ENCODE measurements at regions not wholly inside any gene's neighbourhood (a gene's known extent, or its start where the extent isn't known, plus 50 kb on each side); places are given as distances from the start of the nearest gene placed in this dataset.

DNA sequence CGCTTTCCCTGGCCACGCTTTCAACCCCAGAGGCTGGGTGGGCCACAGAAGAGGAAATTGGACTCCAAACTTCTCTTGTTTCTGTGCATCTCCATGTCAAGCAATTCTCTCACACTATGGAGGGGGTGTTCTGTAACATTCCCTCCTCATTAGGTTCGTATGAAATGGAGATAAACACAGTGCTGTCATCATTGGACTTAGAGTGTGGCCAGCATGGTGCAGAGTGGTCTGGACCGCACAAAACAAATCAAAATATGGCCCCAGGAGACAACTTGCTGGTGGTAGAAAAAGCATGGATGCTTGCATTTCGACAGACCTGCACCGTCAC is 655.2 kb downstream of the BNC2 start:
- Mint-ChIP-seq H3K27me3 (peaks cover under 1% of the 10 kb centered on the region), H3K9me3 (ENCODE audit: low read depth) (no peaks in the 10 kb centered on the region), H3K27ac (no peak overlapping the region), H3K4me3 (no peak overlapping the region), H3K4me1 (ENCODE audit: low read depth) (no peaks in the 10 kb centered on the region), H3K36me3 (no peaks in the 10 kb centered on the region)

DNA sequence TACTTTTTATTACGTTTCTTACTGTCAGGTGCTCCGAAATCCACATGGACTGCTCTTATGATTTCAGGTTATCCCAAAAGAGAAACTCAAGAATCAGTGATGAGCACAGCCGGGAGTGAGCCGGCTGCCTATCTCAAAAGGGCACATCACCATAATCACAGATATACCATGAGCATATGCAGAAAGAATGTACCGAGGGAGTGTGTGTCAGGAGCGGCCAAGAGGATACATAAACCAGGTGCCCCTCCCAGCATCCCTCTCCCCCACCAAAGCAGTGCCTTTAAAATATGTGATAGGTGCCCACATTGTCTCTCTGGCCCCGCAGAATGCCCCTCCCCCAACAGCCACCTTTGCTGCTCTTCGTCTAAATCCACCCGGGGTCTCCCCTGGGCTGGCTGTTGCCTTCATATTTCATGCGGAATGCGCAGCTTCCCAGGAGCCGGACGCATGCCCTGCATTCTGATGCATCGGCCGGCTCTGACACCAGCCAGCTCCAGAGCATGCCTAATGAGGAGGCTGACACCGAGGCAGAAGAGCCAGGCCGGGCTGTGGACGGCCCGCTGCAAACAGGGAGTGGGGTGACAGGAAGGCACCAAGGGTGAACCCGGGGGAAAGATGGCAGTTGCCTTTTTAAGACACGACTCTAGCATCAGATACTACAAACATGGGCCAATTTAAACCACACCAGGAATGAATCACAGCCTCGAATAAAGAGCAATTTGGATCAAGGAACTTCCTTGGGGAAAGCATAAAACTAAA is 652.3 kb downstream of the BNC2 start:
- Mint-ChIP-seq H3K36me3 (no peaks in the 10 kb centered on the region), H3K27me3 (peaks cover 2% of the 10 kb centered on the region), H3K27ac (no peak overlapping the region), H3K4me1 (ENCODE audit: low read depth) (peaks cover 3% of the 10 kb centered on the region), H3K4me3 (no peak overlapping the region), H3K9me3 (ENCODE audit: low read depth) (no peaks in the 10 kb centered on the region)

DNA sequence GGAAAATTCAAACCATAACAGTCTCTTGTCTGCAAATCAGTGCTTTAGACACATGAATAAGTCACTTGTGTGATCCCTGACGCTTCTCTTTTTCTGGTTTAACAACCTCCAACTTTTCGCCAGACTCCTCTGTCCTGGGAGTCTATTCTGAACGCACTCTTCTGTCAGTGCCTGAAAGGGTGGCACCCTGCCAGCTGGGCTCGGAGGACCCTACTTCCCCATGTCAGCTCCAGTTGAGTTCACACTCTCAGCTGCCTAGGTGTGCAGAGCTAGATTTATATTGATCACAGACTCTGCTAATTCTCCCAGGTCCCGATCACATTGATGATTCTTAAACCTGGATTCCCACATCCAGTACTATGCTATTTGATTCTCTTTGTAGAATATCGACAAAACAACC is 649.1 kb downstream of the BNC2 start:
- Mint-ChIP-seq H3K36me3 (no peaks in the 10 kb centered on the region), H3K4me3 (no peak overlapping the region), H3K27ac (no peak overlapping the region), H3K4me1 (ENCODE audit: low read depth) (peaks cover 3% of the 10 kb centered on the region), H3K27me3 (peaks cover 2% of the 10 kb centered on the region), H3K9me3 (ENCODE audit: low read depth) (no peaks in the 10 kb centered on the region)

DNA sequence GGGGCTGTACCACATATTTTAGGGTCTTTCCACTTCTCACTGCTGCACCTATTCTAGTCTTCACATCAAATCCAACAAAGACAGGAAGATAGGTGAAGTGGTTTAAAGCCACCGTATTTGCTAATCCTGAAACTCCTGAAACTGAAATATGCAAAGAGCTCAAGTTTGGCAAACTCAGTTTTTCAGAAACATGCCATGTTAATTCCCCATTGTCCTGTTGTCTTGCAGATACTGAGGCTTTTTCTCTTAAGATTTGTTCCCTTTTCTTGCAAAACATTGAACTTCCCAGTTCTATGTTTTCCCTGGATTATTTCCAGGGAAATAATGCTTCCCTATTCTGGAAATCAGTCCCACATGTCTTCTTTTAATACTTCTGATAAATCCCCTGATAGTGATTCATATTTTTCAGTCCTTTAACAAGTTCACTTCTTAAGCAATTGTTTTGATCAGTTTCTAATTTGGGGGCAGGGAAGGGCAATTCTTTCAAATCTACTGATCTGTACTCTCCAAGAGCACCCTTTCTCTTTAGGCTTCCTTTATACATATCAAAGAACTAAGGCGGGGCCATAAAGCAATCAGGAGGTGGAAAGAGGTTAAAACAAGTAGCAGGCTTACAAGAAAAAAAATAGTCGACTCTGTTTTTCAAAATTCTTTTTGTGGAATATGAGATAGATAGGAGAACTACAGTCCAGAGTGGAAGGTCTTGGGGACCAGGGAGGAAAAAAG is 648.5 kb downstream of the BNC2 start:
- H3K4me3 Mint-ChIP-seq = no peak overlapping the region
- H3K27ac Mint-ChIP-seq = no peak overlapping the region
- H3K27me3 Mint-ChIP-seq = peaks cover 2% of the 10 kb centered on the region
- no peaks in the 10 kb centered on the region for H3K36me3 Mint-ChIP-seq
- no peaks in the 10 kb centered on the region for H3K9me3 Mint-ChIP-seq (ENCODE audit: low read depth)
- H3K4me1 Mint-ChIP-seq (ENCODE audit: low read depth) = peaks cover 3% of the 10 kb centered on the region

DNA sequence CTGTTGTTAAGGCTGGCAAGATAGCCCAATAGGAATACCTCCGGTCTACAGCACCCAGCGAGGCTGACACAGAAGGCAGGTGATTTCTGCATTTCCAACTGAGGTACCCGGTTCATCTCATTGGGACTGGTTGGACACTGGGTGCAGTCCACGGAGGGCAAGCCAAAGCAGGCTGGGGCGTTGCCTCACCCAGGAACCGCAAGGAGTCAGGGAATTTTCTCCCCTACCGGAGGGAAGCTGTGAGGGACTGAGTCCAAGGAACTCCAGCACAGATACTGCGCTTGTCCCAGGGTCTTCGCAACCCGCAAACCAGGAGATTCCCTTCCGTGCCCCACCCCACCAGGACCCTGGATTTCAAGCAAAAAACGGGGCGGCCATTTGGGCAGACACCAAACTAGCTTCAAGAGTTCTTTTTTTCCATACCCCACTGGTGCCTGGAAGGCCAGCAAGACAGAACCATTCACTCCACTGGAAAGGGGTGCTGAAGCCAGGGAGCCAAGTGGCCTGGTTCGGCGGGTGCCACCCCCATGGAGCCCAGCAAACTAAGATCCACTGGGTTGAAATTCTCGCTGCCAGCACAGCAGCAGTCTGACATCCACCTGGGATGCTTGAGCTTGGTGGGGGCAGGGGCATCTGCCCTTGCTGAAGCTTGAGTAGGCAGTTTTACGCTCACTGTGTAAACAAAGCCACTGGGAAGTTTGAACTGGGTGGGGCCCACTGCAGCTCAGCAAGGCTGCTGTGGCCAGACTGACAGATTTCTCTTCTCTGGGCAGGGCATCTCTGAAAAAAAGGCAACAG is 647.2 kb downstream of the BNC2 start:
- Mint-ChIP-seq H3K4me1 (ENCODE audit: low read depth) (peaks cover 3% of the 10 kb centered on the region), H3K36me3 (no peaks in the 10 kb centered on the region), H3K27me3 (peaks cover 2% of the 10 kb centered on the region)

DNA sequence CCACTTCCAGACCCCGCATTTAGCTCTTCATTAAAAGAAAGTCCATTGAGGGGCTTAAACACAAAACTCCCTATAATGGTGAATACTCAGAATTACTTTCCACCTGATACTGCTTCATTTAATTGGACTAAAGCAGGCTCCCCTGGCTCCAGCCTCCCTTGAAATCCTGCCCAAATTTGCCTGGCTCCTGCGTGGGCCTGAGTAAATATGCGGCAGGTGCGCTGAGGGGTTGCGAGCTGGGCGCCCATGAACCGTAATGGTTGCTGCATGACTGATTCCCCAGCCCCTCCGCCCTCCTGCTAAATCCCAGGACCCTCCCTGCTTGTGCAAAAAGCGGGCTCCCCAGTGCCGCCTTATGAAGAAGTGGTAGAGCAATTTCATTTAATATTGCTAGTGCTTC is 639.7 kb downstream of the BNC2 start:
- Mint-ChIP-seq H3K27me3 (no peaks in the 10 kb centered on the region), H3K36me3 (peaks cover 3% of the 10 kb centered on the region), H3K9me3 (ENCODE audit: low read depth) (peaks cover 9% of the 10 kb centered on the region), H3K4me3 (no peak overlapping the region), H3K27ac (no peak overlapping the region), H3K4me1 (ENCODE audit: low read depth) (no peaks in the 10 kb centered on the region)

More for the DNA sequence above, 647.2 kb downstream of the BNC2 start:
- H3K27ac Mint-ChIP-seq = no peak overlapping the region
- no peaks in the 10 kb centered on the region for H3K9me3 Mint-ChIP-seq (ENCODE audit: low read depth)
- no peak overlapping the region for H3K4me3 Mint-ChIP-seq

DNA sequence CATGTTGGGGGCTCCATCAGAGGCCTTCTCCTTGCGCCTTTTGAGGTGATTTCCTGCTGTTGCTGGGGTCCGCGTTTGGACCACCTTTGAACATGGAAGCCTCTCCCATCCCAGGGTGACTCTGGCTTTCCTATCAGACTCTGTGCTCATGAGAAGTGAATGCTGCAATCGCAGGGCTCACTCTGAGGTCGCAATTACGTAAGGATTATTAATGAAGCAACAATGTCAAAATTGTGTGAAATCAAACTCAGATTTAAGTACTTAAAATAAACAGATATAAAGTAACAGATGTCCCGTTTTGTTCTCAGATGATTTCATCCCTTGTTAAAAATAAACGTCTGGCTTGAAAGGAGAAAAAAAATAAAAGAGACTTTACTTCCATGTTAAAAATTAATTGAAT is 634.2 kb downstream of the BNC2 start:
- no peak overlapping the region for H3K4me3 Mint-ChIP-seq

DNA sequence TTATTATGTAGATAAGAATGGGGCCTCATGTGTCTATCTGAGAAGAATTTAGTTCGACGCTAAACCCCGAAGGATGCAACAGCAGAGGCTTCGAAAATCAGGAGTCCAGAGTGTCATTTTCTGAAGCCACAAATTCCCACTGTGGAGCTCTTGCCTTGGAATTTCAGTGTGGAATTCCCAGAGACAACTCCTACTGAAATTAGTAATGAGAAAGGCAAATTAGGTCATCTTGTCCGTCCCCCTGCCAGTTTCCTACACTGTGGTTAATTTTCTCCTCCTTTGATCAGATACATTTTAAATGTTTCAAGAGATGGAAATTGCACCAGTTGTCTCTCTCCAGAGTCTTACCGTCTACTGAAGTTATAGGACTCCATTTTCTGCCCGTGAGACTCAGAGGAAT is 633.6 kb downstream of the BNC2 start:
- H3K36me3 Mint-ChIP-seq = peaks cover 3% of the 10 kb centered on the region
- peaks cover 11% of the 10 kb centered on the region for H3K9me3 Mint-ChIP-seq (ENCODE audit: low read depth)
- no peaks in the 10 kb centered on the region for H3K4me1 Mint-ChIP-seq (ENCODE audit: low read depth)
- H3K27me3 Mint-ChIP-seq = no peaks in the 10 kb centered on the region
- H3K27ac Mint-ChIP-seq = no peak overlapping the region
- H3K4me3 Mint-ChIP-seq = no peak overlapping the region

More for the DNA sequence above, 634.2 kb downstream of the BNC2 start:
- H3K27me3 Mint-ChIP-seq = no peaks in the 10 kb centered on the region
- H3K36me3 Mint-ChIP-seq = peaks cover 3% of the 10 kb centered on the region
- no peaks in the 10 kb centered on the region for H3K4me1 Mint-ChIP-seq (ENCODE audit: low read depth)
- no peak overlapping the region for H3K27ac Mint-ChIP-seq
- peaks cover 11% of the 10 kb centered on the region for H3K9me3 Mint-ChIP-seq (ENCODE audit: low read depth)

DNA sequence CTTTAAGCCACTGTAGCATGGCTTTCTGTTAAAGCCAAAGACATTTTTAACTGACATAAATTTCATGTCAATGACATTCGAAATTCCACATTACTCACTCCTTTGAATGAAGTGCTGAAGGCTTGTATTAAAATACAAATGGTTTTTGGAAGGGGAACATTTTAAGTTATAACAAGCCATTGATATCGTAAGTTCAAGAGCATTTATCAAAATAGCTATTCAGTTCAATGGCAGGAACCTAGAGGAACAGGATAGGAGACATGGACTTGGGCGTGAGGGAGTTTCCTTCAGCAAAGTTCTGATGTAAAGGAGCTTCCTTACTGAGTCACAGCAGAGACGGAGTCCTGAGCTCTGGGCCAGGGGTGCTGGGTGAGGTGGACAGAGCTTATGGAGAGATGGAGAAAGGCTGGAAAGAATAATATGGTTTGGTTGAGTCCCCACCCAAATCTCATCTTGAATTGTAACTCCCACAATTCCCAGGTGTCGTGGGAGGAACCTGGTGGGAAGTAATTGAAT is 631.8 kb downstream of the BNC2 start:
- H3K4me1 Mint-ChIP-seq (ENCODE audit: low read depth) = no peaks in the 10 kb centered on the region
- no peak overlapping the region for H3K27ac Mint-ChIP-seq
- H3K4me3 Mint-ChIP-seq = no peak overlapping the region
- H3K27me3 Mint-ChIP-seq = no peaks in the 10 kb centered on the region
- peaks cover 3% of the 10 kb centered on the region for H3K36me3 Mint-ChIP-seq
- peaks cover 11% of the 10 kb centered on the region for H3K9me3 Mint-ChIP-seq (ENCODE audit: low read depth)

DNA sequence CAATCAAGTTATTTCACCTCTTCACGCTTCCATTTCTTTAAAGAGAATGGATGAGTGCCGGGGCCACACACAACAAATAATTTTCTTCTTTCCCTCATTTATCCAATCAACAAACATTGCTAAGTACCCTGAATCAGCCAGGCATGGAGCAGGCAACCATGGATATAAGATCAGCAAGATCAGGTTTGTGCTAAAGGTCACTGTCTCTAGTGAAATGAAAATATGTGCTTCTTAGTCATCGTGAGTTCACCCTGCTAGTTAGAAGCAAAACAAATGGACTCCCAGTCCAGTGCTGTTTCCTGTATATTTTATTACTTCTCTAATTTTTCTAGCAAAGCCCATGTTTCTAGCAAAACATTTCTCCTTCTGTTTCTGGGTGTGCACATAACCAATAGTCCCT is 629.2 kb downstream of the BNC2 start:
- no peaks in the 10 kb centered on the region for H3K36me3 Mint-ChIP-seq
- H3K4me1 Mint-ChIP-seq (ENCODE audit: low read depth) = no peaks in the 10 kb centered on the region
- no peaks in the 10 kb centered on the region for H3K27me3 Mint-ChIP-seq
- H3K9me3 Mint-ChIP-seq (ENCODE audit: low read depth) = no peaks in the 10 kb centered on the region
- H3K4me3 Mint-ChIP-seq = no peak overlapping the region
- no peak overlapping the region for H3K27ac Mint-ChIP-seq

DNA sequence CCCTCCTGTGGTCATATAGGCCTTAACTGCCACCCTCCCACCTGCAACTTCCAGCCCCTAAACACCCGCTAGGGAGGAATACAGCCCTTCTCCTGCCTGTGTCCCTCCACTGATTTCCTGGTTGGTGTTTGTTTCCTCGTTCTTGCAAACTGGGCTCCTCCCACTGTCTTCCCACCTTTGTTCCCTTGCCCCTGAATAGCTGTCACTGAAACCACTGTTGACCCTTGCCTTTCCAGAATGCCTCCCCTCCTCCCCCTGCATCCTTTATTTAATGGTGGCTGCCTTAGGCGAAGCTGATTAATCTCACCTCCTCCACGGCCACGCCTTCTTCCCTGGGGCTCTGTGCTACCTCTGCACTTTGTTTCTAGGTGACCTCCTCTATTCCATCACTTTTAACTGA is 626.7 kb downstream of the BNC2 start:
- H3K9me3 Mint-ChIP-seq (ENCODE audit: low read depth) = no peaks in the 10 kb centered on the region
- no peak overlapping the region for H3K4me3 Mint-ChIP-seq
- H3K27me3 Mint-ChIP-seq = no peaks in the 10 kb centered on the region
- H3K4me1 Mint-ChIP-seq (ENCODE audit: low read depth) = no peaks in the 10 kb centered on the region
- no peaks in the 10 kb centered on the region for H3K36me3 Mint-ChIP-seq
- no peak overlapping the region for H3K27ac Mint-ChIP-seq

DNA sequence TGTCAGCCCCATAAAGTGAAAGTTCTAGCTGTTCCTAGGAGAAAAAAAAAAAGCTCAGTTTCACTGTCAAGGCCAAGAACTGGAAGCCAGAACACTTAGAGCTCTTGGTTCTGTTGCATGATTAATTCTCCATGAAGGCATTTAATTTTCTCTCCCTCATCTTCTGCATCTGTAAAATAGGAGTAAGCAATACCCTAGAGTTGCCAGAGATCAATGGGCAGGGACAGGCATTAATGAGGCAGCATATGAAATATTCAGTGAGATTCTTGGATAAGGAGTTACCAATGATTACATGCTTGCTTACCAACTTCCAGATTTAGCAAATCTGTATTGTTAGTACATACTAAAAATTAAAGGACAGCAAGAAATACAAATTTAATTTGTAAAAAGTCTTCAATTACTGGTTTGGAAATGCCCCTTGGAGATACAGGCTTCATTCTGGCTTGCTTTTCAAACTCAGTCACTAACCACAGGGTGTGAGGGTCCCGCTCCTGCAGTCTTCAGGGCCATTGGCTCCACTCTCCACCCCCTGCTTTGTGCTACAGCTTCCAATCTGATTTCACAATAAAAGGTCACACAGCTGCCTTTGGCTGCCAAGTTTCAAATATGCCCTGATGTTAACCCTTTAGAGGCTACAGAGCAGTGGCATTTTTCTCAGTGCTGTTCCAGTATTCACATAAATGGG is 624.6 kb downstream of the BNC2 start:
- no peaks in the 10 kb centered on the region for H3K9me3 Mint-ChIP-seq (ENCODE audit: low read depth)
- H3K4me3 Mint-ChIP-seq = no peak overlapping the region

DNA sequence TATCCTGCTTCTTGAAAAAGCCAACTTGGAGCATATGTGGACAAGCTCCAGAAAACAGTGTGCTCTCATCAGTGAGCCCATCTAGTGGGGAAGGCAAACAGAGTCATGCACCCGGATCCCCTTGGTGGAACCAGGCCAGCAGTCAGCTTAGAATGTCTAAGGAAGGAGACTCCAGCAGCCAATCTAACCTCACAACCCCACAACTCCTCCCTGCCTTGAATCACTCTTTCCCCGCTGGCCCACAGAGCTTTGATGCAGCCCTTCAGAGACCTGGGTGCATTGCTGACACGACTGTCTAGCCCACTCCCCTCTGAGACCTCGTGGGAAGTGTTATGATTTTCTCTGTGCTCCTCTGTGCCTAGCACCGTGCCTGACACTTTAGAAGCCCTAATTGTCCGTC is 623.7 kb downstream of the BNC2 start:
- no peak overlapping the region for H3K27ac Mint-ChIP-seq
- H3K27me3 Mint-ChIP-seq = no peaks in the 10 kb centered on the region
- H3K4me3 Mint-ChIP-seq = no peak overlapping the region
- no peaks in the 10 kb centered on the region for H3K9me3 Mint-ChIP-seq (ENCODE audit: low read depth)
- H3K4me1 Mint-ChIP-seq (ENCODE audit: low read depth) = no peaks in the 10 kb centered on the region
- peaks cover 3% of the 10 kb centered on the region for H3K36me3 Mint-ChIP-seq

More for the DNA sequence above, 624.6 kb downstream of the BNC2 start:
- Mint-ChIP-seq H3K4me1 (ENCODE audit: low read depth) (no peaks in the 10 kb centered on the region), H3K36me3 (peaks cover 3% of the 10 kb centered on the region), H3K27ac (no peak overlapping the region), H3K27me3 (no peaks in the 10 kb centered on the region)

DNA sequence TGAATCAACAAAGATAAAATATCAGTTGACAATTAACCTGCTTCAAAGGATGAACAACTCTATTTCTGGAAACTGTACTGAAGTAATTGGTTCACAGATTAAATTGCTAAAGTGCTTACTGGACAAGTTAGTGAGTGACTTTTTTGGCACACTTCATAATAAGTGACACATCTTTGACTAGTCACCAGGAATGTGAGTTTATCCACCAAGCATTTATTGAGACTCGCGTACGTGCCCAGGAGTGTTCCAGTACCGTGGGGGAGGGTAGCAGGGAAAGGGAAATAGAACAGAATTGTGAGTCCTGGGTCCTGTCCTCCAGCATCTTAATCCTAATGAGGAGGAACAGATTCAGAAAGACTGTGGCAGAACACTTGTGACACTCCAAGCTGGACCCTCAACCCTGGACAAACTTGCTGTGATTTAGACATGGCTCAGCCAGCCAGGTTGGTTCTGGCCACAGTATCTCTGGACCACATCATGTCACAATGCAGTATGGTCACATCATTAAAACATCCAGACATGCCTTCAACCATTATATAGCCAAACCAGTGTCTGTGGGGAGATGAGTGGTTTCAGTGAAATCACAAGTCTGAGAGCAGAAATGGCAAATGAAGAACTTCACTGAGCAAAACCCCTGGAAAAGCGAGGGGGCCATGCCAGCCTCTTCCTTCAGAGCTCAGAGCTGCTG is 623.1 kb downstream of the BNC2 start:
- no peaks in the 10 kb centered on the region for H3K27me3 Mint-ChIP-seq
- H3K27ac Mint-ChIP-seq = no peak overlapping the region
- H3K9me3 Mint-ChIP-seq (ENCODE audit: low read depth) = no peaks in the 10 kb centered on the region
- no peaks in the 10 kb centered on the region for H3K4me1 Mint-ChIP-seq (ENCODE audit: low read depth)
- peaks cover 3% of the 10 kb centered on the region for H3K36me3 Mint-ChIP-seq
- H3K4me3 Mint-ChIP-seq = no peak overlapping the region

Measured in activated naive CD8-positive, alpha-beta T cell (primary cell).